ENCODE measurements at regions not wholly inside any gene's neighbourhood (a gene's known extent, or its start where the extent isn't known, plus 50 kb on each side); places are given as distances from the start of the nearest gene placed in this dataset.

- no peak for DNase-seq (ENCODE audit: low read depth, low spot score)
- Histone ChIP-seq H3K27me3 (ENCODE audit: control insufficient read depth, insufficient read depth, low read length) (peaks cover 28% of the 10 kb centered on the region), H3K9me3 (ENCODE audit: control insufficient read depth, insufficient read depth, low read length) (no peaks in the 10 kb centered on the region; the same call in 1 of the 2 replicates), H3K27ac (ENCODE audit: low read depth, low read length) (no peak overlapping the region), H3K4me3 (ENCODE audit: low read depth, low read length) (no peak overlapping the region)
- POLR2A ChIA-PET: interaction anchor here (1.0 kb wide), 1 partner anchor 28 kb away, joined by 3 read pairs; no protein-coding TSS in a partner anchor
- no peak for TF ChIP-seq CTCF (IDR thresholded peaks at IDR 0.05; ENCODE audit: low read depth, low read length)
- CTCF ChIA-PET: interaction anchor here (0.6 kb wide), 2 partner anchors 217 to 1072 kb away, joined by 3 read pairs; no protein-coding TSS in a partner anchor
Observed at GRCh38 chr5:135110785-135111596, 77.0 kb upstream of the PITX1 start.

GRCh38 chr5:135108992-135109391, 75.0 kb upstream of the PITX1 start:
- no peak for DNase-seq (ENCODE audit: low read depth, low spot score)
- POLR2A ChIA-PET: no interaction called here
- Histone ChIP-seq H3K27ac (ENCODE audit: low read depth, low read length) (no peak overlapping the region), H3K27me3 (ENCODE audit: control insufficient read depth, insufficient read depth, low read length) (peaks cover 23% of the 10 kb centered on the region), H3K9me3 (ENCODE audit: control insufficient read depth, insufficient read depth, low read length) (no peaks in the 10 kb centered on the region; the same call in 1 of the 2 replicates), H3K4me3 (ENCODE audit: low read depth, low read length) (no peak overlapping the region)
- no peak for TF ChIP-seq CTCF (IDR thresholded peaks at IDR 0.05; ENCODE audit: low read depth, low read length)
- CTCF ChIA-PET: interaction anchor here (0.8 kb wide), 1 partner anchor 11 kb away, joined by 4 read pairs; no protein-coding TSS in a partner anchor

GRCh38 chr5:135108569-135108968, 74.5 kb upstream of the PITX1 start:
- DNase-seq (ENCODE audit: low read depth, low spot score): no peak
- CTCF ChIA-PET: interaction anchor here (0.8 kb wide), 1 partner anchor 12 kb away, joined by 4 read pairs; no protein-coding TSS in a partner anchor
- no peak overlapping the region for H3K4me3 ChIP-seq (ENCODE audit: low read depth, low read length)
- H3K27me3 ChIP-seq (ENCODE audit: control insufficient read depth, insufficient read depth, low read length): peaks cover 21% of the 10 kb centered on the region
- no peak overlapping the region for H3K27ac ChIP-seq (ENCODE audit: low read depth, low read length)
- POLR2A ChIA-PET: no interaction called here
- H3K9me3 ChIP-seq (ENCODE audit: control insufficient read depth, insufficient read depth, low read length): no peaks in the 10 kb centered on the region; the same call in 1 of the 2 replicates
- no peak for TF ChIP-seq CTCF (IDR thresholded peaks at IDR 0.05; ENCODE audit: low read depth, low read length)

GRCh38 chr5:135107986-135108385, 74.0 kb upstream of the PITX1 start:
- CTCF ChIA-PET: no interaction called here
- no peak overlapping the region for H3K4me3 ChIP-seq (ENCODE audit: low read depth, low read length)

More at GRCh38 chr5:135107986-135108385, 74.0 kb upstream of the PITX1 start:
- Histone ChIP-seq H3K27me3 (ENCODE audit: control insufficient read depth, insufficient read depth, low read length) (peaks cover 17% of the 10 kb centered on the region), H3K9me3 (ENCODE audit: control insufficient read depth, insufficient read depth, low read length) (no peaks in the 10 kb centered on the region; the same call in 1 of the 2 replicates), H3K27ac (ENCODE audit: low read depth, low read length) (no peak overlapping the region)
- no peak for TF ChIP-seq CTCF (IDR thresholded peaks at IDR 0.05; ENCODE audit: low read depth, low read length)
- POLR2A ChIA-PET: no interaction called here
- DNase-seq (ENCODE audit: low read depth, low spot score): no peak
